ENCODE measurements at regions not wholly inside any gene's neighbourhood (a gene's known extent, or its start where the extent isn't known, plus 50 kb on each side); places are given as distances from the start of the nearest gene placed in this dataset.
A peak's percentile ranks its signal among the peaks of the same experiment; 100 is the strongest.
"Not testable (repeated sequence)": the region's sequence is repeated elsewhere in the genome, so short reads cannot be mapped to it uniquely, and the experiment has no call there.

DNA sequence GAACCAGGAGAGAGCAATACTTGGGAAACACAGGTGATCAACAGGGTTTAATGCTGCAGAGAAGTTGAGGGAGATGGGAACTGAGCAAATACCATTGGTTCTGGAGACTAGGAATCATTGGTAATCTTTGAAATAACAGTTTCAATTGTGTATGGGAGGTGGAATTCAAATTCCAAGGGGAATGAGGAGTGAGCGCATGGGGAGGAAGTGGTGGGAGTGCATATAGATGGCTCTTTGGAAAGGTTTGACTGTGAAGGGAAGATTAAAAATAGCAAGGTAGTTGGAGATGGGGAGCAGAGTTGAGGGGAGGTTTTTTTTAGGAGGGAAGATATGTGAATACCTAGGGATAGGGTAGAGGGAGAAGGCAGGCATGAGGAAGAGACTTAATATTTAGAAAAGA is 51.1 kb upstream of the ROPN1 start:
- DNase-seq = no peak

DNA sequence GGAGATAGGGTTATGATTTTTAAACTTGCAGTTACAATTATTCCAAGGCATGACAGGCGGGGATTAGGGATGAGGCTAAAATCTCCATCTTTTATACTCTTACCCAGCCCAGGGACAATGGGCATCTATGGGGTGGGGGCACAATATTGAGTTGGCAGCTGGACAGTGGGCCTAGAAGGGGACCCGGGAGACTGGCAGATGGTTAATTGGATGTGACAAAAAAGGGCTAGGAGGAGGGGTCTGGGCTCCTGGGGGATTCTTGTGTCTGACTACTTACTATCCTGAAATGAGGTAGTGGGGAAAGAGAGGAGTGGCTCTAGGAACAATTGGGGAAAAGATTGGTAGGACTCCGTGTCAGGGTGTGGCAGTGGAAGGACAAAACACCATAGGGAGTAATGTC is 53.0 kb upstream of the ROPN1 start:
- DNase-seq = no peak

DNA sequence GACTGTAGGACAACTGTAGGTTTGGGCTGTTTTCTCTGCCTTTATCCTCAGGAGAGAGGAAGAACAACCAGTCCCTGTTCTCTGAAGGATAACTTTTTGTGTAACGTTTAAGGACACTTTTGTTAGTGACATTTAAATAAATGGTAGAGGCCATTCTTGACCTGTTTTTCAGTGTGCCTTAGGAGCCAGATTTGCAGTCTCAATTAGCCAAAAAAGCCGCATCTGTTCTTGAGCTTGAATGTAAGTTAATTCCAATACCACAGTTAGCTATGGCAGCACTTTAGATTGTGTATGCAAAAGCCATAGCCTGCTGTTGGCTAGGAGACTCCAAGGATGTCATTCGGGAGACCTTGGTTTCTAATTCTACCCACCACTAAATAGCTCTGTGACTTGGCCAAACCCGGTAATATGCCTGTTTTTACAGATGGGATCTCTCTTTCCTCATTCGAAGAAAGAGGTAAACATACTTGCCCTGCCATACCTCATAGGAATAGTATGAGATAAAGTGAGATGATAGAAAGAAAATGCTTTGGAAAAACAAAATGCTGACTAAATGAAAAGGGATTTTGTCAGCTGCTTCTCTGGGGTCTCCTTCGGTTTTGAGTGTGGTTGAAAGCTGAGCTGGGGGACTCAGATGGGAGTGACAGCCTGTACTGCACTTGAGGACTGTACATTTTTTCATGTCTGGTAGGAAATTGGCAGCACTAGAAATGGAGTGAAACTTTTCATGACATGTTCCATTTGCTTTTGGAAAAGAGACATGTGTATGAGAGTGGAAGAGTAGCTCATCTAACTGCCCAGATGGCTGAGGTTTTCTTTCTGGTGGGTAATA is 57.3 kb upstream of the ROPN1 start:
- DNase-seq = no peak

DNA sequence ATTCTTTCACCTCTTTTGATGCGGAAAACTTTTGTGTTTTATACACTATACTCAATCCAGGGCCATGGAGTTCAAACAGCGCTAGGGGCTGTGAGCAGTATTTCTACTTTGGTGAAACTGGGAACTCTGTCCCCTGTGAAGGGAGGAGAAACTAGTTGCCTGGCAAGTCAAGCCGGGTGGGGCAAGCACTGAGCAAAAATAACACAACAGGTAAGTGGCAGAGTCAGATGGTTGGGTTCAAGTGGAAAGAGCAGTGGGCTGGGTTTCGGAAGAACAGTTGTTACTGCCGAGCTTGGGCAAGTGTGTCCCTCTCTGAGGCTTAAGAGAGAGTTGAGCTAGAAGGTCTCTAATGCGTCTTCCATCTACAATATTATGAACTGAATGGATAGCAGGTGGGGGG is 59.7 kb upstream of the ROPN1 start:
- no peak for DNase-seq

DNA sequence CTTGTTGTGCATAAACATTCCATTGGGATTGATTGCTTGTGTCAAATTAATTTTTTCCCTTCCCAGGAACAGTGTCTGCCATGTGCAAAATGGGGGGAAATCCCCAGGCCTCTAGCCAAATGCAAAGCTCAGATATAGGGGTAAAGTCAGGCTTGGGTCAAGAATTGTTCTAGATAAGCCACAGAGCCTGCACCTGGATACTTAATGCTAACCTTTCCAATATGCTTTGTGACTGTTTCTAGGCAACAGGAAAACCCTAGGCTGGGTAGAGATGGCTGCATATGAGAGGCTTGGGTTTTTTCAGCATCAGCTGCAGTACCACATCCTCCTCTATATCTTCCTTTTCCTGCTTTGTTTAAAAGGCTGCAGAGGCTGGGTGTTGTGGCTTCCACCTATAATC is 61.9 kb upstream of the ROPN1 start:
- DNase-seq = peak; percentile 12

DNA sequence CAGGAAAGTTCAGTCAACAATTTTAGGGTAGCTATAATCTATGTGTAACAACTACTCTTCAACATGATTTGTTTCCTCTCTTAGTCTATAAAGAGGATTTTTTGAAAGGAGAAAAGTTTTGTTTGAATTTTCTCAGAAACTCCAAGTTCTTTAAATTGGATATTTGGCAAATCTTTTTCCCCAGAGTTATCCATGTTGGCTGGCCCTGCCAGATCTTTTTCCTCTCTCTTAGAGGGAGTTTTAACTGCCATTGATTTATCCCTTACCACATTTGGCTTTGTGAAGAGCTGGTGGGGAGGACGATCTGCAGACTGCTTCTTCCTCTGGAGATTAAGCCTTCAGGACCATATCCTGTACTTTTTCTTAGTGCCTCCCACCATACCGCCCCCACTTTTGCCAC is 64.9 kb upstream of the ROPN1 start:
- DNase-seq = no peak

DNA sequence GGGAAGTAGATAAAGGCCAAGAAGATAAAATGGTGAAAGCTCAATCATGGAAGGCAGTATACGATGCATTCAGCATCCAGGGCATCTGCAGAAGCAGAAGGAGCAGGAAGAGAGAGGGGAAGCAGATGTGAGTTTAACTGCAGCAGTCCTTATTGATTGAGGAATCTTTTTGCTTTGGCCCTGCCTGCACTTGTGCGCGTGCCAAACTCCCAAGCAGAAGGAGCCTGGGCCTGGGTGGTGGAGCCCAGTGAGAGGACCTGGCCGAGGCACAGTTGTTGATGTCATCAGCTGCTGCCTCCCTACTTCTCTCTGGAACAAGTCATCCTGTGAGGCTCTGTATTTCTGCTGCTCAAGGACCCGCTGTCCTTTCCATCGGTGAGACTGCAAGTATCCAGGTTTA is 65.5 kb upstream of the ROPN1 start:
- DNase-seq = peak; percentile 25

DNA sequence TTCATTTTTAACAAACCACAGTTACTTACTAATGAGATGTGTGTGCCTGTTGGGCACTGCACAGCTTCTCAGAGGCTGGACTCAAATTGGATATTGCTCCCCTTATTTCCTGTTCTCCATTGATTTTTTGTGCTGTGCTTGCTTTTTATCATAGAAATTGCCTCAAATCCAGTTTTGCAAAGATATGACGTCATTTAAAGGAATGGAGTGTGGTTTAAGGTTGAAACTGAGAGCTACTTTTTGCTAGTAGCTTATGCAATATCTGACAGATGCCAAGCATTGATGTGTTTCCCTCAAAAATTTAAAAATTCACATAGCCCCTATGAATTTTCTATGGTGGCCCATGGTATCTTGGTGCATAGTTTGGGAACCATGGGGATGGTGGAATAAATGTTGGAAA is 67.7 kb upstream of the ROPN1 start:
- DNase-seq = no peak

DNA sequence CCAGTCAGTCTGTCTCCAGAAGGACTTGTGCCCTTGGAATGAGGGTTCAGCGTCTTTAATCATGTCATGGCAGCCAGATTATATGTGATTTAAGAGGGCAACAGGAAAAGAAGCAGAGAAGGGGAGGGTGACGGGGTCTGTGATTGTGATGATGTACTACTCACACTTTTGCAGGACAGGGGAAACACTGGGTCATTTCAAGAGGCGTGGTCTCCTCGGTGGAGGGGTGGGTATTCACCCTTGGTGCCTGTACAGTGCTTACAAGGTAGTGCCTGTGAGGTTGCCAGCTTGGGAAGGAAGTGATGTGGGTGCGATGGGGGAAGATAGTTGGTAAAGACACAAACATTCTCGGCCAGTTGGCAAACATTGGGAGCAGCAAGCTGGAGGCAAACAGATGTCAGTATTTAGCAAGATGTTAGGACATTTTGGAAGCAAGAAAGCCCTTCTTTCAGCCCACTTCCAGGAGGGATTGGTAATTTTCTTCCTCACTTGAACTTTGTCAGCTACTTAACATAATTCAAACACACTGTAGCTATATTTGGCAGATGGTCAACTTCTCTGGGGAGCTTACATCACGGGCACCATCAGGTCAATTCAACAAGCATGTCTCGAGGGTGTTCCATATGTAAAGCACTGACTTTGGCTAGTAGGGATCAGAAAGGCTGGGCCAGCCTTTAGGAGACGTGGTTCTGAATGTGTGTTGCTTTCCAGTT is 71.4 kb upstream of the ROPN1 start:
- no peak for DNase-seq

DNA sequence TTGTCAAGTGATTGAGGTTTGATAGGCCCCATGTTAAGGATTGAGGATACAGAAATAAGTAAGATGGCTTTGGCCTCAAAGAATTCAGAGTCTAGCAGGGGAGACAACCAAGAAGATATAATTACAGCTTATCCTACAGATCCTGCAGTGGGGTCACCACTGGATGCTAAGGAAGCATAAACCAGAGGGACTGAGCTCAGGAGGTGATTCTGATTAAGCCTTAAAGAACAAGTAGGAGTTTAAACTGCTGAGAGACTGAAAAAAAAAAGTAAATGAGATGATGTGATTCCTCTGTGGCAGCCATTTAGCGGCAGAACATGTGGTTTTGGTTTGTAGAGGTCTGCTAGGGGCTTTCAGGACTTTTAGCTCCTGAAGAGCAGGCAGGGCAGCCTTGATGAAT is 72.1 kb upstream of the ROPN1 start:
- DNase-seq = no peak

DNA sequence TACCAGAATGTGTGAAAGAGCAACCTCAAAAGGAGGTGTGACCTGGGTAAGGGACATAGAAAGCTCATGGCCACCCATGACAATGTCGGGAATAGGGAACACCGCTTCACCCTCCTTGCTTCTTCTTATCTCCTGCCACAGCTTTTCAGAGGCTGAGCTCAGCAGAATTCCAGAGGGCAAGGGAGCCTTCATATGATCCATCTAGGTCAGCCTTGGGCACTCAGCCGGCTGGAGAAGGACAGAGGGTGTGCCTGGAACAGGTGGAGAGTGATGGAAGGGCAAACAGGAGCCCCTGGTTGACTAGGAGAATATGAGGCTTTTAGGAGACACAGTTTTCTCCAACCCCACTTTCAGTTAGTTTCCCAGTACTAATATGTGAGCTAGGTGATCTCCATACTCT is 74.6 kb upstream of the ROPN1 start:
- DNase-seq = not testable (repeated sequence)

DNA sequence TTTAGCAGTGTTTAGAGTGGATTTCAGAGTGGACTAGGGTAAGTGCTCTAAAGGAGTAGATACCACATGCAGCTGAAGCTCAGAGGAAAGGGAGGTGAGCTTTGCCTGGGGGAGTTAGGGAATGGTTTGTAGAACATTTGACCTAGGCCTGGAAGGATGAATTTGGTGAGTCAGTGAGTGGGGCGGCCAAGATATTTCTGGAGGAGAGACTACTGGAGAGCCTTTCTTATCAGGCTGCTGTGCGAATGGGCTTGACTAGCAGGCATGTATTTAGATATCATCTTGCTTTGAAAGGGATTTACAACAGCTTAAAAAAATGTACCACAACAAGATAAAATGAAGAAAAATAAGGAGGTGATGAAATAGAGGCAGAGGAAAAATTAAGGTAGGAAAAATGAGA is 77.8 kb upstream of the ROPN1 start:
- DNase-seq = not testable (repeated sequence)

DNA sequence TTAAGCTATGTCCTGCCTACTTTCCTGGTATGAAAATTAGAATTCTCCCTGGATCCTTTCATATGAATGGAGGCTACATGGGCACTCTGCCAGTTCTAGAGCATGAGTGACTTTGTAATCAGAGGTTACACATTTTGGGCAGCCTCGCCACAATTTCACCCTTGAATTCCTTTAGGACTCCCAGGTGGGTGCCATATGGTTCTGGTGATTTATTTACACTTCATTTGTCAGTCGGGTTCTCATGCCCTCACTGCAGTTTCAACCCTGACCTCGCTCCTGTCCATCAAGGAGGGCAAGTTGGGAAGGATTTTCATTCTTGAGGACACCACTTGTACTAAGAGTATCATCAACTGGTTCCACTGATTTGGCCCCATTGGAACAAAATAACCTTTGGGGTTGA is 83.2 kb upstream of the ROPN1 start:
- DNase-seq = not testable (repeated sequence)

DNA sequence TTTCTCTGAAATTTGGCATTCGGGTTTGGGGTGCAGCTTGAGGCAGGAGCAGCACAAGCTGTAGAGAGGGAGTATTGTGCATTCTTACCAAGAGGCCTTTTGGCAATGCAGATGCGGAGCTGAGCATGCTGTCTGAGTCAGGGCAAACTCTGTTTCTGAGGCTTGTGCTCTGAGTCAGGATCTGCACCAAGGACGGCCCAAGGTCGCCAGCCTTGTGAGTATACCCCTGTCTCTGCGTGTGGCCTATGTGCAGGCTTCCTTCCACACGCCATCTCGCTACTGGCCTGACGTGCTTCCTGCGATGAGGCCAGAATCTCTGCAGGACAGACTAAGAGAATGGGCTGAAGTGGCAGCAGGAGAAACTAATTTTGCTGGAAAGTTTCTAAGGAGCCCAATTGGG is 83.8 kb upstream of the ROPN1 start:
- DNase-seq = no peak

DNA sequence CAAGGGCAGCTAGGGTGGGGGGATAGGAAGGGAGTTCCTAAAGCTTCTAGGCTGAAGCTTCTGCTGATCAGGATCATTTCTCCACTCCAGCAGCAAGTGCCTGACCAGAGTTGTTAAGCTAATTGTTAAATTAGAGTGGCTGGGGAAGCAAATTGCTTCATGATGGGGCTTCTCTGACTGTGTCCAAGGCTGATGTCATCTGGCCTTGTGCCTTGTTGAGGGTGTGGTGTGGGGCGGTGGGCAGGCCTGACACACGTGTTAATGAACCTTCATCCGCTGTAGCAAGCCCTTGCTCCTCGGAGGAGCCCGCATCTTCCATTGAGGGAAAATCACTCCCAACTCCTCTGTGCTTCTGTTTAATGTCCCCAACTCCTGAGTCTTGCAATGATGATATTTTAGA is 84.3 kb upstream of the ROPN1 start:
- no peak for DNase-seq

DNA sequence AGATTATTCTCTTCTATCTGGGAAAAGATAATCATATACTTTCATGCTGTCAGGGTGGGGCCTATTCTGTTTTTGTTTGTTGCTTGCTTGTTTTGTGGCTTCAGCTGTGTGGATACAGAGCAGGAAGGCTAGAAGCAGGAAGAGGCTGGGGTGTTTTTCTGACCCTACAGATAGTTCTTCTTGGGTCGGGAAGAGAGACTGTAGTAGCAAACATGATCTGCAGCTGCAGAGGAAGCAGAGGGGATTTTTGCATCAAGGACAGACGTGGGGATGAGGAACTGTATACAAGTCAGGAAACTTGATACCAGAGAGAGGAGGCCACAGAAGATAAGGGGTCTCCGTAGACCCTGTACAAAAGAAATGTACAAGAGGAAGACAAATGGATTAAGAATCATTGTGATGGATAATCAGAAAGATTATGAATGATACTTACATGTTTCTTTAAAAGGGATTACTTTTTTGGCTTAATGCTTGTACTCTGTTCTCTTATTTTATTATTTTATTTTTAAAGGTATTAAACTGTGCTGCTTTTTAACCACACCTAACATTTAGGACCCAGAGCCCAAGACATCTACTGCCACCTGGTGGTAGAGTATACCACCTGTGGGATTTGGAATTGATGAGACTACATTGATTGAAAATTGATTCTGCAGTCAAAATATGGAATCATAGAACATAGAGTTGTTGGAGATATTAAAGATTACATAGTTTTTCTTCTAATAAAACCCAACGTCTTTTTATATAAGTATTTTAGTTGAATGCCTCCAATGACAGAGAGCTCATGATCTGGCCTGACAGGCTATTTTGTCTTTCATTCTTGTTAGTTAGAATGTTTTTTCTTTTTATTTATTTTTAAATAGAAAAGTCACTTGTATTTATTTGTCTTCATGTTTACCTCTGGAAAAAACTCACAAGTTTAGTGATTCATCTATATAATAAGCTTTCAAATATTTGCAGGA is 87.3 kb upstream of the ROPN1 start:
- DNase-seq = peak; percentile 38

DNA sequence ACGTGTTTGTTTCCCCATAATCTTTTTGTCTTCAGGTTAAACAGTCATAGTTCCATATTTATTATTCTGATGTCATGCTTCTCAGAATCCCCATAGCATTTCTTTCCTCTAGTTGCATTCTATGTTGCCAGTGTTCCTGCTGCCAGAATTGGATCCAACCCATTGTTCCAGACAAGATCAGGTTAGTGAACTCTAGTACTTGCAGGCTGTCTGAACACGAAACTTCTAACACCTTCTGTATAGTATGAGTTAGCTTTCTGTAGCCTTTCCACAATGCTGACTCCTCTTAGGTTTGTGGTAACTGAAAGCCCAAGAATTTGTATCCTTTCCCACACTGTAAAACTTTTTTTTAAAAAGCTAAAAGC is 88.0 kb upstream of the ROPN1 start:
- DNase-seq = no peak

DNA sequence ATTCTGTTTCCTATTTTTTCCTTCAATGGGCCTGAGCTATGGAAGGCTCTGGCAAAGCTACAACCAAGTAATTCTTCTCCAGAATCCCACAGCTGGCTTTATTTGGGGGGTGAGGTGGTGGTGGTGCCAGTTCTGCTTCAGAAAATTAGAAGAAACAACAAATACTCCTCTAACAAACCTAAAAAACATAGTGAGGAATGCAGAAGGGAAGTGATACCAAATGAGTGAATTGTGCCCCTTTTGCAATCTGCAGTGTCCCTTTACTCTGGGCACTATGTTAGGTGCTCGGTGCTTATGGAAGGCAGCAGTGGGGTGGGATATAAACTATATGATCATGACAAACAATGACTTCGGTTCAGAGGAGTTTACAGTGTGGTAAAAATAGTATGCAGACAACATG is 90.4 kb upstream of the ROPN1 start:
- DNase-seq = no peak

DNA sequence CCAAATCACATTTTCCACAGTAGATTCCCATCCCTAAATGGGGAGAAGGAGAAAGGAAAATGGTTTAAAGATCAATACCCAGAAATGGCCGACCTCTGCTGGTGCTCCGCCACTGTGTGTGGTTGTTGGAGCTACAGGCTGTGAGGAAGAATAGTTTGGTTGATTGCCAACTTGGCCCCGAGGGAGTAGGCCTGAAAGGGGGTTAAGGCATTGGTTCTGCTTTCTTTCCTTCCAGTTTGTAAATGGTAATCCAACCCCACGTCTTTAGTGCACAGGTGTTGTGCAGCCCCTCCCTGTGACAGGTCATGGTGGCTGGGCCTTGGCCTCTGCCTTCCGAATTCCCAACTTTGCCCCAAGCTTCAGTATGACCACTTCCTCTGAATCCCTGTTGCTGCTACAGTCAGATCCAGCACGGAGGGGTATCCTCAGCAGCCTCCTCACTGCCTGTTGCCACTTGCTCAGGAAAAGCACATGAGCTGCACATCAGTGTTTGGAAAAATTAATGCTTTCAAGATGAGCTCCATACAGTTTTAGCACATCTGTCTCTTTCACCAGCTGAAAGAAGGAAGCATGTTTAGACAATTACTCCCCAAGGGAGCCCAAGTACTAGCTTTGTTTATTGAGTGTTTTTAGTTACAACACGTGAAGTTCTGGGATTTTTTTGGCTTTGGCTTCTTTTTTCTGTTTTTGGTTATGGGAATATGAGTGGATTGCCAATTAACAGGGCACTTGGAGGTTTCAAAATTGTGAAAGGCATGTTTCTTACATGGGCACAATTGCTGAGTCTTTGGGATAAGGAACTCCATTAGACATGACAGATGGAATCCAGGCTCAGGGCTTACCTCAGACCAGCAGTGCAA is 92.3 kb upstream of the ROPN1 start:
- no peak for DNase-seq

DNA sequence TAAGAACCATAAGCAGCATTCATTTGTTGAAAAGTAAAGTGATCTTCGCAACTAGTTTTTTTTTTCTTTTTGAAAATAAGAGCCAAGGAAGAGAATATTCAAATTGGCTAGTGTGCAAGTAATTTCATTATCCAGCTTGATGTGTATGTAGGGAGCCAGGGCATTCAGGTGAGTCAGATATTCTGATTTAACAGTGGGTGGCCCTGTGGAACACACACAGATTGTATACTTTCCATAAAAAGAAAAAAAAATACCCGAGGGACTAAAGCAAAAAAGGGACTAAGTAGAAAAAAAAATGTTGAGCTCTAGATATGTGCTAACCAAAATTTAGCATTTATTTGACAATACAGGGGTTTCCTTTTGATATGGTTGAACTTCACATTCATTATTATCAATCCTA is 96.9 kb upstream of the ROPN1 start:
- no peak for DNase-seq

DNA sequence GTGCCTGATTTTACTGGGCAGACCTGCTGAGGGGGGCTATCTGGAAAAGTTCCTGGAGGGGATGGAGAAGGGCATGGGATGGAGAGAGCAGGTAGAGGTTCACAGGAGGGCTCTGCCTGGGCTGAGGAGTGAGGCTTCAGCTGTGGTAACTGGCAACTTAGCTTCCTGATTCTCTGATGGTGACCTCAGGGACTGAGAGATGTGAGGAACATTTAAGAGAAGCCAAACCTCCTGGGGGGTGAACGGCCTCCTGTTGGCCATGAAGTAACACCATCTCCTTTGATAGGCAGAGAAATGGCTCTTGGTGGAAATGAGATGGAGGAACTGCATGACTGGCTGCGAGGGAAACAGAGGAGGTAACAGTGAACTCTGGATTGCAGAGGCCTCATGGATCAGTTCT is 97.3 kb upstream of the ROPN1 start:
- DNase-seq = no peak

DNA sequence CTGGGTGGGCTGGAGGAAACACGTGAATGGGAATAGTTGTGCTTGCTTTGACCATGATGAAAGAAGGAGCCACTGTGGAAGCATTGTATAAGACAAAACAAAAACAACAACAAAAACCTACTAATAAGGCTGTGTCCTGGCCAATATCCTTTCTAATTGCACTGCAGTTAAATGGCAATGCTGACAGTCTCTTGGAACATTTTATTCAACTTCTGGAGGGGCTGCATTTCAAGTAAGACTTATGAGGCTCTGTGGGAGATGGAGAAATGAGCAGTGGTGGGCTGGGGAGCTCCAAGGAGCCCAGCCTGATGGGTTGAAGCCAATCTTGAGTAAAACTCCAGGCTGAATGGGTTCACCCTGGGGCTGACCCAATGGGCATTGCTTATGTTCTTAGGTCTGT is 99.8 kb upstream of the ROPN1 start:
- no peak for DNase-seq

DNA sequence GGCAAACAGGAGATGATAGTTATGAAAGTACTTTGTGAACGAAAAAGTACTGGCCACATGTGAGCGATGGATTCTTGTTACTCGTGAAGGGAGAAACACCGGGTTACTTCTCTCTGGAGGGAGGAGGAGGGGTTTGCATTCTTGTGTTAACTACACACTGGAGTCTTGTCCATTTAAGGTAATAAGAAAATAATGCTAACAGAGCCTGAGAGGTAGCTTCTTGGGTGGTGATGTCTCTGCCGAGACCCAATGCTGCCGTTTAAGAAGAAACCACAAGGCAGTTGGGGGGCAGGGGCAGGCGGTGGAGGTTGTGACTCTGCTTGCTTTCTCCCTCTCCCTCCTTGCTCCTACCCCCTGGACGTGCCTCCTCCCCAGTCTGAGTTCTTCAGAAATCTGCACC is 100.9 kb upstream of the ROPN1 start:
- no peak for DNase-seq

Data from NCI-H2029 treated with DMSO at 0.1 percent for 48 hours (cell line).